Panc1 (cell line): ENCODE measurements at regions not wholly inside any gene's neighbourhood (a gene's known extent, or its start where the extent isn't known, plus 50 kb on each side); places are given as distances from the start of the nearest gene placed in this dataset.

Experiments
- ATAC-seq: fragments of 200-7000 bp; cut with Tn5 transposase; 2 replicates; pipeline ENCODE4 v1.9.1; 2020; ENCODE audit warnings: mild to moderate bottlenecking, moderate library complexity
- BruUV-seq: library from RNA; stranded (reverse); fragments of 400-500 nt; replicated peaks from 2 replicates; lab custom pipeline; 2021; lab: Mats Ljungman, UMichigan
- CTCF ChIA-PET: fragments of 300-600 bp; sonication (Branson Sonifier 250); formaldehyde crosslinking; loops from one replicate; lab custom pipeline; 2022; ENCODE audit warnings: antibody characterized with exemption; lab: Charles Lee
- POLR2A ChIA-PET: fragments of 300-600 bp; sonication (Branson Sonifier 250); formaldehyde crosslinking; loops from one replicate; lab custom pipeline; 2022; ENCODE audit warnings: antibody characterized with exemption; lab: Charles Lee
- DNase-seq: peaks from one replicate; pipeline ENCODE4 v3.0.0-alpha.2; 2010; ENCODE audit warnings: low read depth, low spot score
- H3K27ac ChIP-seq: 2 replicates; pipeline ENCODE4 v1.5.1; 2011; ENCODE audit warnings: mild to moderate bottlenecking, low read length, inconsistent platforms
- H3K27me3 ChIP-seq: fragments of 200-500 bp; sonication (Bioruptor generic); 2 replicates; pipeline ENCODE4 v1.6.0; 2014; ENCODE audit warnings: low read length, inconsistent platforms; ENCODE audit not compliant: control insufficient read depth, insufficient read depth
- H3K36me3 ChIP-seq: fragments of 200-500 bp; sonication (Bioruptor generic); 2 replicates; pipeline ENCODE4 v1.5.1; 2014; ENCODE audit warnings: inconsistent platforms, mild to moderate bottlenecking, low read length, moderate library complexity; ENCODE audit not compliant: control insufficient read depth, insufficient read depth
- H3K4me1 ChIP-seq: 2 replicates; pipeline ENCODE4 v1.5.1; 2011; ENCODE audit warnings: inconsistent platforms, mild to moderate bottlenecking, low read length, moderate library complexity; ENCODE audit not compliant: control insufficient read depth, insufficient read depth
- H3K4me3 ChIP-seq, 2 experiments: 2 replicates each; pipeline ENCODE4 v1.5.1; 2011 to 2012; ENCODE audit warnings: low read depth in 2 of 2, low read length in 2 of 2, mild to moderate bottlenecking in 2 of 2, inconsistent platforms in 1 of 2, moderate library complexity in 1 of 2
- H3K9me3 ChIP-seq: fragments of 200-500 bp; sonication (Bioruptor generic); 2 replicates; pipeline ENCODE4 v1.5.1; 2014; ENCODE audit warnings: low read depth, mild to moderate bottlenecking, inconsistent platforms, low read length, moderate library complexity; ENCODE audit not compliant: control insufficient read depth, insufficient read depth
- POLR2AphosphoS5 ChIP-seq: IDR thresholded peaks from 2 replicates; pipeline ENCODE4 v1.6.1; 2012; ENCODE audit warnings: mild to moderate bottlenecking, low read depth, low read length, moderate library complexity
- REST ChIP-seq, 2 experiments: IDR thresholded peaks; 2 replicates each; pipeline ENCODE4 v1.6.1; 2011 to 2012; ENCODE audit warnings: low read depth in 2 of 2, control low read depth in 1 of 2, low read length in 1 of 2, mild to moderate bottlenecking in 1 of 2, moderate library complexity in 1 of 2; ENCODE audit not compliant: insufficient read depth in 1 of 2
- SIN3A ChIP-seq: IDR thresholded peaks from 2 replicates; pipeline ENCODE4 v1.6.1; 2012; ENCODE audit warnings: low read depth, mild to moderate bottlenecking, low read length, moderate library complexity, borderline replicate concordance; ENCODE audit not compliant: insufficient read depth
- TCF7L2 ChIP-seq: IDR thresholded peaks from 2 replicates; pipeline ENCODE4 v1.6.1; 2011; ENCODE audit warnings: mild to moderate bottlenecking, low read depth, low read length, inconsistent platforms
- in situ Hi-C: cut with HindIII; loops from 2 replicates; pipeline ENCODE4 v1.10.0; 2016; ENCODE audit warnings: low sequenced_read_pairs, low pct_unique_long_range_greater_than_20kb
- intact Hi-C: fragments of 100-400 bp; cut with micrococcal nuclease; formaldehyde crosslinking; loops from one replicate; pipeline ENCODE4 v1.10.0; 2022; ENCODE audit not compliant: unreplicated experiment
- TF ChIP-seq, protein P1 (sequence below): fragments of 450-650 bp; IDR thresholded peaks from 2 replicates; pipeline ENCODE4 v1.5.1; 2017; ENCODE audit warnings: mild to moderate bottlenecking

GRCh38 chr9:18331808-18332209 lies 142.1 kb upstream of the ADAMTSL1 start:
- TF ChIP-seq, protein P1, sequence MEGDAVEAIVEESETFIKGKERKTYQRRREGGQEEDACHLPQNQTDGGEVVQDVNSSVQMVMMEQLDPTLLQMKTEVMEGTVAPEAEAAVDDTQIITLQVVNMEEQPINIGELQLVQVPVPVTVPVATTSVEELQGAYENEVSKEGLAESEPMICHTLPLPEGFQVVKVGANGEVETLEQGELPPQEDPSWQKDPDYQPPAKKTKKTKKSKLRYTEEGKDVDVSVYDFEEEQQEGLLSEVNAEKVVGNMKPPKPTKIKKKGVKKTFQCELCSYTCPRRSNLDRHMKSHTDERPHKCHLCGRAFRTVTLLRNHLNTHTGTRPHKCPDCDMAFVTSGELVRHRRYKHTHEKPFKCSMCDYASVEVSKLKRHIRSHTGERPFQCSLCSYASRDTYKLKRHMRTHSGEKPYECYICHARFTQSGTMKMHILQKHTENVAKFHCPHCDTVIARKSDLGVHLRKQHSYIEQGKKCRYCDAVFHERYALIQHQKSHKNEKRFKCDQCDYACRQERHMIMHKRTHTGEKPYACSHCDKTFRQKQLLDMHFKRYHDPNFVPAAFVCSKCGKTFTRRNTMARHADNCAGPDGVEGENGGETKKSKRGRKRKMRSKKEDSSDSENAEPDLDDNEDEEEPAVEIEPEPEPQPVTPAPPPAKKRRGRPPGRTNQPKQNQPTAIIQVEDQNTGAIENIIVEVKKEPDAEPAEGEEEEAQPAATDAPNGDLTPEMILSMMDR, result no peak
- TF ChIP-seq SIN3A (no peak), POLR2AphosphoS5 (no peak), REST (IDR thresholded peaks at IDR 0.05; ENCODE audit: insufficient read depth in 1 of 2, low read depth in 2 of 2, low read length in 1 of 2) (no peak), TCF7L2 (no peak)
- ChIA-PET POLR2A (no interaction called here), CTCF (no interaction called here)
- no peak for ATAC-seq
- H3K36me3 ChIP-seq, result no peaks in the 10 kb centered on the region
- H3K4me3 ChIP-seq, result no peak overlapping the region
- intact Hi-C loops, result no loop called here
- H3K27ac ChIP-seq, result no peak overlapping the region
- BruUV-seq, result no TSS peak
- no peaks in the 10 kb centered on the region for H3K27me3 ChIP-seq
- in situ Hi-C loops, result no loop called here
- H3K9me3 ChIP-seq, result no peaks in the 10 kb centered on the region
- DNase-seq, result no peak
- H3K4me1 ChIP-seq, result no peaks in the 10 kb centered on the region

DNA sequence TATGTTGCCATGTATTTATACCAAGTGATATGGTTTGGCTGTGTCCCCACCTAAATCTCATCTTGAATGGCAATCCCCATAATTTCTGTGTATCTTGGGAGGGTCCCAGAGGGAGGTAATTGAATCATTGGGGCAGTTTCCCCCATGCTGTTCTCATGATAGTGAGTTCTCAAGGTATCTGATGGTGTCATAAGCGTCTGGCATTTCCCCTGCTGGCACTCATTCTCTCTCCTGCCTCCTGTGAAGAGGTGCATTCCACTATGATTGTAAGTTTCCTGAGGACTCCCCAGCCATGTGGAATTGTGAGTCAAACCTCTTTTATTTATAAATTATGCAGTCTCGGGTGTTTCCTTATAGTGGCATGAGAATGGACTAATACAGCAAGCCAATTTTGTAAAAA lies 140.8 kb upstream of the ADAMTSL1 start:
- H3K4me3 ChIP-seq, result no peak overlapping the region
- POLR2A ChIA-PET, result no interaction called here
- TF ChIP-seq SIN3A (no peak), REST (IDR thresholded peaks at IDR 0.05; ENCODE audit: insufficient read depth in 1 of 2, low read depth in 2 of 2, low read length in 1 of 2) (no peak), POLR2AphosphoS5 (no peak), TCF7L2 (no peak)
- TF ChIP-seq, protein P1, result no peak
- DNase-seq, result no peak
- ATAC-seq, result no peak
- H3K36me3 ChIP-seq, result no peaks in the 10 kb centered on the region
- intact Hi-C loops (no loop called here), in situ Hi-C loops (no loop called here)
- CTCF ChIA-PET, result no interaction called here
- no peaks in the 10 kb centered on the region for H3K4me1 ChIP-seq
- H3K9me3 ChIP-seq, result no peaks in the 10 kb centered on the region
- no TSS peak for BruUV-seq
- no peak overlapping the region for H3K27ac ChIP-seq
- no peaks in the 10 kb centered on the region for H3K27me3 ChIP-seq
